ENCODE measurements at regions not wholly inside any gene's neighbourhood (a gene's known extent, or its start where the extent isn't known, plus 50 kb on each side); places are given as distances from the start of the nearest gene placed in this dataset.

DNA sequence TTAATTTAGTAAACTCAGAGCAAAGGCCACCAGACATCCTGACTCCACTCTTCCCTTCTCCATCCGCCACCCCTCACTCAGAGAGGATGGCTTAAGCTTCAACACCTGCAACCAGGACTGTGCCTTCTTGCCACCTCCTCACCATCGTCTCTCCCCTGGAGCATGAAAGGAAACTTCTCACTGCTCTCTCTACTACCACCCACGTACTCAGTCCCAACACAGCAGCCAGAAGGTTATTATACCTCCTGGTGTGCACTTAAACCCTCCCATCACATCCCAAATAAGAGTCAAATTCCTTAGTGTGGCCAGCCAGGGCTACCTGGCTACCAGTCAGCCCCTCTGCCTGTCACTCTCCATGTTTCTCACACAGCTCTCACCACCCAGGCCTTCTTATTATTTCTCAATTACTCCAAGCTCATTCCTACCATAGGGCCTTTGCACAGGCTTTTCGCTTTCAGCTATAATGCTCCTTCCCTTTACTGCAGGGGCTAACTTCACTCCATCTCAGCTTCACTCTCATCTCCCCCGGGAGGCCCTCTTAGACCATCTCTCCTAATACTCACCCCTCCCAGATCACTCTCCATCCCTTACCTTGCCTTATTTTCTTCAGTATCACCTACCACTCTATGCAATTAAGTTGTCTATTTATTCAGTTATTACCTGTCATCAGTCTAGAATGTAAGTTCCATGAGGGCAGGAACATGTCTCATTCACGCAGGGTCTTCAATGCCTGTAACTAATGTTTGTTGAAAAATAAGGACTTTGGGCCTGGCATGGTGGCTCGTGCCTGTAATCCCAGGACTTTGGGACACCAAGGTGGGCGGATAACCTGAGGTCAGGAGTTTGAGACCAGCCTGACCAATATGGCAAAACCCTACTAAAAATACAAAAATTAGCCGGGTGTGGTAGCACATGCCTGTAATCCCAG lies 137.5 kb downstream of the TOMM20 start (continued):
- TF ChIP-seq, protein P1, sequence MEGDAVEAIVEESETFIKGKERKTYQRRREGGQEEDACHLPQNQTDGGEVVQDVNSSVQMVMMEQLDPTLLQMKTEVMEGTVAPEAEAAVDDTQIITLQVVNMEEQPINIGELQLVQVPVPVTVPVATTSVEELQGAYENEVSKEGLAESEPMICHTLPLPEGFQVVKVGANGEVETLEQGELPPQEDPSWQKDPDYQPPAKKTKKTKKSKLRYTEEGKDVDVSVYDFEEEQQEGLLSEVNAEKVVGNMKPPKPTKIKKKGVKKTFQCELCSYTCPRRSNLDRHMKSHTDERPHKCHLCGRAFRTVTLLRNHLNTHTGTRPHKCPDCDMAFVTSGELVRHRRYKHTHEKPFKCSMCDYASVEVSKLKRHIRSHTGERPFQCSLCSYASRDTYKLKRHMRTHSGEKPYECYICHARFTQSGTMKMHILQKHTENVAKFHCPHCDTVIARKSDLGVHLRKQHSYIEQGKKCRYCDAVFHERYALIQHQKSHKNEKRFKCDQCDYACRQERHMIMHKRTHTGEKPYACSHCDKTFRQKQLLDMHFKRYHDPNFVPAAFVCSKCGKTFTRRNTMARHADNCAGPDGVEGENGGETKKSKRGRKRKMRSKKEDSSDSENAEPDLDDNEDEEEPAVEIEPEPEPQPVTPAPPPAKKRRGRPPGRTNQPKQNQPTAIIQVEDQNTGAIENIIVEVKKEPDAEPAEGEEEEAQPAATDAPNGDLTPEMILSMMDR (IDR thresholded peaks at IDR 0.05 in 2 of 3, conservative IDR thresholded peaks at IDR 0.05 in 1 of 3; ENCODE audit: borderline replicate concordance in 1 of 3, insufficient read depth in 1 of 3, low read depth in 2 of 3, low read length in 2 of 3), result no peak
- TF ChIP-seq RAD21 (IDR thresholded peaks at IDR 0.05; ENCODE audit: low read depth) (no peak), CBX3 (IDR thresholded peaks at IDR 0.05; ENCODE audit: low read depth) (no peak), CEBPB (IDR thresholded peaks at IDR 0.05; ENCODE audit: low read depth) (no peak), ZFX (IDR thresholded peaks at IDR 0.05) (no peak), SRF (IDR thresholded peaks at IDR 0.05; ENCODE audit: low read depth) (no peak), EGR1 (IDR thresholded peaks at IDR 0.05; ENCODE audit: low read depth) (no peak)
- TF ChIP-seq, protein P2, sequence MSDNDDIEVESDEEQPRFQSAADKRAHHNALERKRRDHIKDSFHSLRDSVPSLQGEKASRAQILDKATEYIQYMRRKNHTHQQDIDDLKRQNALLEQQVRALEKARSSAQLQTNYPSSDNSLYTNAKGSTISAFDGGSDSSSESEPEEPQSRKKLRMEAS (IDR thresholded peaks at IDR 0.05), result no peak

DNA sequence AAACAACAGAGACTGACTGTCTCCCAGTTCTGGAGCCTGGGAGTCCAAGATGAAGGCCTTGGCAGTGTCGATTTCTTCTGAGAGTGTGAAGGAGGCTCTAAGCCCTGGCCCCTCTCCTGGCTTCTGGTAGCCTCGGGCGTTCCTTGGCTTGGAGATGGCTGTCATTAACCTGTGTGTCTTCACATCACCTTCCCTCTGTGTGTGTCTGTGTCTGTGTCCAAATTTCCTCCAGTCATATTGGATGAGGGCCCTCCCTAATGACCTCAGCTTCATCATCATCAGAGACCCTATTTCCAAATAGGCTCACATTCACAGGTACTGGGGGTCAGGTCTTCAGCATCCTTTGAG lies 138.3 kb downstream of the TOMM20 start:
- no peak overlapping the region for H2AFZ ChIP-seq (ENCODE audit: low read depth, low read length, poor library complexity, severe bottlenecking)
- POLR2A ChIA-PET, result no interaction called here
- H3K36me3 ChIP-seq (ENCODE audit: control insufficient read depth in 1 of 2, insufficient read depth in 2 of 2, low read length in 2 of 2), result no peaks in the 10 kb centered on the region
- H3K4me2 ChIP-seq (ENCODE audit: low read length), result no peak overlapping the region
- H4K20me1 ChIP-seq (ENCODE audit: insufficient read depth), result no peaks in the 10 kb centered on the region
- no TSS peak for BruUV-seq (replicated peaks)
- ATAC-seq (no peak), DNase-seq (ENCODE audit: low read depth, low spot score) (no peak)
- no peak overlapping the region for H3K4me3 ChIP-seq (replicated peaks in 1 of 2; ENCODE audit: low read depth in 1 of 2, low read length in 2 of 2)
- intact Hi-C loops (cut with micrococcal nuclease), result no loop called here
- no peak overlapping the region for H3K27ac ChIP-seq (ENCODE audit: low read depth, low read length)
- no peaks in the 10 kb centered on the region; the same call in 1 of the 2 replicates for H3K27me3 ChIP-seq (ENCODE audit: insufficient read depth, low read length)
- H3K9me2 ChIP-seq (ENCODE audit: insufficient read depth), result no peaks in the 10 kb centered on the region
- peaks cover 8 to 18% of the 10 kb centered on the region in 2 experiments; a peak in 3 of 4 replicates for H3K4me1 ChIP-seq (ENCODE audit: control insufficient read depth in 1 of 2, insufficient read depth in 2 of 2, low read length in 2 of 2)
- no peaks in the 10 kb centered on the region for H3K9me3 ChIP-seq (ENCODE audit: control insufficient read depth in 1 of 2, insufficient read depth in 1 of 2, low read depth in 1 of 2, low read length in 2 of 2)
- H3K79me2 ChIP-seq (ENCODE audit: insufficient read depth, low read length), result no peaks in the 10 kb centered on the region
- H3K9ac ChIP-seq (ENCODE audit: low read length), result no peak overlapping the region
- RAD21 ChIA-PET (ENCODE audit: low non-redundant PET in 1 of 2, low total read pairs in 2 of 2, uncharacterized antibody in 2 of 2, unreplicated experiment in 2 of 2), result no interaction called here
- CTCF ChIA-PET, result no interaction called here
- TF ChIP-seq ELF1 (IDR thresholded peaks at IDR 0.05; ENCODE audit: borderline replicate concordance, low read depth) (no peak), POLR2AphosphoS5 (IDR thresholded peaks at IDR 0.05; ENCODE audit: low read depth, low read length) (no peak), YY1 (IDR thresholded peaks at IDR 0.05; ENCODE audit: extremely low read depth, insufficient replicate concordance, low read depth, low read length) (no peak), CBX3 (IDR thresholded peaks at IDR 0.05; ENCODE audit: low read depth) (no peak), JUND (IDR thresholded peaks at IDR 0.05) (no peak), EZH2 (IDR thresholded peaks at IDR 0.05) (no peak), SRF (IDR thresholded peaks at IDR 0.05; ENCODE audit: low read depth) (no peak), POLR2A (IDR thresholded peaks at IDR 0.05; ENCODE audit: borderline replicate concordance, extremely low read depth, insufficient read depth, insufficient read length) (no peak), ZFX (IDR thresholded peaks at IDR 0.05) (no peak), SP1 (IDR thresholded peaks at IDR 0.05; ENCODE audit: low read depth) (no peak)
- TF ChIP-seq, protein P3, sequence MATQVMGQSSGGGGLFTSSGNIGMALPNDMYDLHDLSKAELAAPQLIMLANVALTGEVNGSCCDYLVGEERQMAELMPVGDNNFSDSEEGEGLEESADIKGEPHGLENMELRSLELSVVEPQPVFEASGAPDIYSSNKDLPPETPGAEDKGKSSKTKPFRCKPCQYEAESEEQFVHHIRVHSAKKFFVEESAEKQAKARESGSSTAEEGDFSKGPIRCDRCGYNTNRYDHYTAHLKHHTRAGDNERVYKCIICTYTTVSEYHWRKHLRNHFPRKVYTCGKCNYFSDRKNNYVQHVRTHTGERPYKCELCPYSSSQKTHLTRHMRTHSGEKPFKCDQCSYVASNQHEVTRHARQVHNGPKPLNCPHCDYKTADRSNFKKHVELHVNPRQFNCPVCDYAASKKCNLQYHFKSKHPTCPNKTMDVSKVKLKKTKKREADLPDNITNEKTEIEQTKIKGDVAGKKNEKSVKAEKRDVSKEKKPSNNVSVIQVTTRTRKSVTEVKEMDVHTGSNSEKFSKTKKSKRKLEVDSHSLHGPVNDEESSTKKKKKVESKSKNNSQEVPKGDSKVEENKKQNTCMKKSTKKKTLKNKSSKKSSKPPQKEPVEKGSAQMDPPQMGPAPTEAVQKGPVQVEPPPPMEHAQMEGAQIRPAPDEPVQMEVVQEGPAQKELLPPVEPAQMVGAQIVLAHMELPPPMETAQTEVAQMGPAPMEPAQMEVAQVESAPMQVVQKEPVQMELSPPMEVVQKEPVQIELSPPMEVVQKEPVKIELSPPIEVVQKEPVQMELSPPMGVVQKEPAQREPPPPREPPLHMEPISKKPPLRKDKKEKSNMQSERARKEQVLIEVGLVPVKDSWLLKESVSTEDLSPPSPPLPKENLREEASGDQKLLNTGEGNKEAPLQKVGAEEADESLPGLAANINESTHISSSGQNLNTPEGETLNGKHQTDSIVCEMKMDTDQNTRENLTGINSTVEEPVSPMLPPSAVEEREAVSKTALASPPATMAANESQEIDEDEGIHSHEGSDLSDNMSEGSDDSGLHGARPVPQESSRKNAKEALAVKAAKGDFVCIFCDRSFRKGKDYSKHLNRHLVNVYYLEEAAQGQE (IDR thresholded peaks at IDR 0.05; ENCODE audit: low read depth), result no peak
- TF ChIP-seq, protein P4, sequence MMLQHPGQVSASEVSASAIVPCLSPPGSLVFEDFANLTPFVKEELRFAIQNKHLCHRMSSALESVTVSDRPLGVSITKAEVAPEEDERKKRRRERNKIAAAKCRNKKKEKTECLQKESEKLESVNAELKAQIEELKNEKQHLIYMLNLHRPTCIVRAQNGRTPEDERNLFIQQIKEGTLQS (IDR thresholded peaks at IDR 0.05), result no peak
- TF ChIP-seq, protein P5, sequence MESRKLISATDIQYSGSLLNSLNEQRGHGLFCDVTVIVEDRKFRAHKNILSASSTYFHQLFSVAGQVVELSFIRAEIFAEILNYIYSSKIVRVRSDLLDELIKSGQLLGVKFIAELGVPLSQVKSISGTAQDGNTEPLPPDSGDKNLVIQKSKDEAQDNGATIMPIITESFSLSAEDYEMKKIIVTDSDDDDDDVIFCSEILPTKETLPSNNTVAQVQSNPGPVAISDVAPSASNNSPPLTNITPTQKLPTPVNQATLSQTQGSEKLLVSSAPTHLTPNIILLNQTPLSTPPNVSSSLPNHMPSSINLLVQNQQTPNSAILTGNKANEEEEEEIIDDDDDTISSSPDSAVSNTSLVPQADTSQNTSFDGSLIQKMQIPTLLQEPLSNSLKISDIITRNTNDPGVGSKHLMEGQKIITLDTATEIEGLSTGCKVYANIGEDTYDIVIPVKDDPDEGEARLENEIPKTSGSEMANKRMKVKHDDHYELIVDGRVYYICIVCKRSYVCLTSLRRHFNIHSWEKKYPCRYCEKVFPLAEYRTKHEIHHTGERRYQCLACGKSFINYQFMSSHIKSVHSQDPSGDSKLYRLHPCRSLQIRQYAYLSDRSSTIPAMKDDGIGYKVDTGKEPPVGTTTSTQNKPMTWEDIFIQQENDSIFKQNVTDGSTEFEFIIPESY (IDR thresholded peaks at IDR 0.05; ENCODE audit: extremely low read depth, insufficient replicate concordance, low read length), result no peak
